HL-60 (cell line): ENCODE measurements at regions not wholly inside any gene's neighbourhood (a gene's known extent, or its start where the extent isn't known, plus 50 kb on each side); places are given as distances from the start of the nearest gene placed in this dataset.

Source experiments
- POLR2AphosphoS5 ChIP-seq: IDR thresholded peaks from 2 replicates; pipeline ENCODE4 v1.6.1; 2012; ENCODE audit warnings: low read depth
- REST ChIP-seq: IDR thresholded peaks from 2 replicates; pipeline ENCODE4 v1.6.1; 2012; ENCODE audit warnings: low read depth; ENCODE audit not compliant: insufficient replicate concordance
- TF ChIP-seq, protein P1 (sequence below): IDR thresholded peaks from one replicate; pipeline ENCODE4 v1.5.1; 2011; ENCODE audit warnings: low read length, control low read depth, inconsistent platforms; ENCODE audit not compliant: insufficient read depth

DNA sequence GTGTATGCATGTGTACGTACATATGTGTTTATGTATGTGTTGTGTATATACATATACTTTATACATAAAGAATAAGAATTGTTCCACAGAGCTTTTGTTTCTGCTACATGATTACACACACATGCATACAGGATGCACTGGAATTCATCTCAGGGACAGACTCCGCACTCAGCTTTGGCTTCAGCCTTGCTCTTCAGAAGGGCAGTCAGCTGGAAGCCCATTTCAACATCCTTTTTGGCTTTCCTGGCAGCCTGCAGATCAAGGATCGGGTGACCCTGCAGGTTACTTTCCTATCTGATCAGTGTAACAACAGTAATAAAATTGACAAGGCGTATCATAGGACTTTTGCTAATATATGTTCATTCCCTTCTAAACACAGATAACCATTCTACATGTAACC lies 144.1 kb upstream of the COPS8 start:
- TF ChIP-seq, protein P1, sequence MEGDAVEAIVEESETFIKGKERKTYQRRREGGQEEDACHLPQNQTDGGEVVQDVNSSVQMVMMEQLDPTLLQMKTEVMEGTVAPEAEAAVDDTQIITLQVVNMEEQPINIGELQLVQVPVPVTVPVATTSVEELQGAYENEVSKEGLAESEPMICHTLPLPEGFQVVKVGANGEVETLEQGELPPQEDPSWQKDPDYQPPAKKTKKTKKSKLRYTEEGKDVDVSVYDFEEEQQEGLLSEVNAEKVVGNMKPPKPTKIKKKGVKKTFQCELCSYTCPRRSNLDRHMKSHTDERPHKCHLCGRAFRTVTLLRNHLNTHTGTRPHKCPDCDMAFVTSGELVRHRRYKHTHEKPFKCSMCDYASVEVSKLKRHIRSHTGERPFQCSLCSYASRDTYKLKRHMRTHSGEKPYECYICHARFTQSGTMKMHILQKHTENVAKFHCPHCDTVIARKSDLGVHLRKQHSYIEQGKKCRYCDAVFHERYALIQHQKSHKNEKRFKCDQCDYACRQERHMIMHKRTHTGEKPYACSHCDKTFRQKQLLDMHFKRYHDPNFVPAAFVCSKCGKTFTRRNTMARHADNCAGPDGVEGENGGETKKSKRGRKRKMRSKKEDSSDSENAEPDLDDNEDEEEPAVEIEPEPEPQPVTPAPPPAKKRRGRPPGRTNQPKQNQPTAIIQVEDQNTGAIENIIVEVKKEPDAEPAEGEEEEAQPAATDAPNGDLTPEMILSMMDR: no peak
- TF ChIP-seq REST: no peak
- no peak for TF ChIP-seq POLR2AphosphoS5
